ENCODE measurements at regions not wholly inside any gene's neighbourhood (a gene's known extent, or its start where the extent isn't known, plus 50 kb on each side); places are given as distances from the start of the nearest gene placed in this dataset.

- TF ChIP-seq CTCF (tag by site-specific recombination; IDR thresholded peaks at IDR 0.05): no peak
- TF ChIP-seq ZNF266 (tag by site-specific recombination; IDR thresholded peaks at IDR 0.05; ENCODE audit: low read depth): no peak
These were observed 427.6 kb upstream of the FAT3 start for GRCh38 chr11:91796999-91797398.
